Fibroblast of lung (primary cell): ENCODE measurements at regions not wholly inside any gene's neighbourhood (a gene's known extent, or its start where the extent isn't known, plus 50 kb on each side); places are given as distances from the start of the nearest gene placed in this dataset.

Experiments
- DNase-seq, 2 donors: peaks; one replicate each; pipeline versions ENCODE4 v3.0.0 to v3.0.0-alpha.2; 2010; ENCODE audit warnings: low read depth in 2 of 2
- H2AFZ ChIP-seq: 2 replicates; pipeline ENCODE4 v1.5.1; 2012; ENCODE audit warnings: low read length, control low read depth, inconsistent platforms
- H3K27ac ChIP-seq: 2 replicates; pipeline ENCODE4 v1.5.1; 2011; ENCODE audit warnings: low read length, control low read depth; ENCODE audit not compliant: insufficient read depth
- H3K27me3 ChIP-seq: 2 replicates; pipeline ENCODE4 v1.5.1; 2011; ENCODE audit warnings: mild to moderate bottlenecking, low read length; ENCODE audit not compliant: control insufficient read depth, insufficient read depth
- H3K36me3 ChIP-seq: 2 replicates; pipeline ENCODE4 v1.5.1; 2011; ENCODE audit warnings: low read length; ENCODE audit not compliant: control insufficient read depth, insufficient read depth
- H3K4me1 ChIP-seq: 2 replicates; pipeline ENCODE4 v1.5.1; 2011; ENCODE audit warnings: low read length; ENCODE audit not compliant: control insufficient read depth, insufficient read depth; ENCODE audit errors: extremely low read depth
- H3K4me2 ChIP-seq: 2 replicates; pipeline ENCODE4 v1.5.1; 2011; ENCODE audit warnings: low read length, control low read depth; ENCODE audit not compliant: insufficient read depth; ENCODE audit errors: extremely low read depth
- H3K4me3 ChIP-seq, 4 experiments: fragments of 200-600 bp in 1 of 4; sonication (generic) in 1 of 4; replicated peaks in 1 of 4; 2 replicates each; pipeline ENCODE4 v1.5.1; 2011 to 2016; ENCODE audit warnings: low read length in 4 of 4, low read depth in 3 of 4, mild to moderate bottlenecking in 3 of 4, control low read depth in 2 of 4, inconsistent platforms in 1 of 4, mixed read lengths in 1 of 4; ENCODE audit not compliant: insufficient read depth in 1 of 4; ENCODE audit errors: control extremely low read depth in 1 of 4
- H3K79me2 ChIP-seq: 2 replicates; pipeline ENCODE4 v1.5.1; 2012; ENCODE audit warnings: mild to moderate bottlenecking, low read length, inconsistent platforms; ENCODE audit not compliant: control insufficient read depth, insufficient read depth
- H3K9ac ChIP-seq: 2 replicates; pipeline ENCODE4 v1.5.1; 2011; ENCODE audit warnings: mild to moderate bottlenecking, low read length, control low read depth; ENCODE audit not compliant: insufficient read depth
- H3K9me3 ChIP-seq: 2 replicates; pipeline ENCODE4 v1.5.1; 2012; ENCODE audit warnings: low read depth, low read length; ENCODE audit not compliant: control insufficient read depth, insufficient read depth
- H4K20me1 ChIP-seq: 2 replicates; pipeline ENCODE4 v1.5.1; 2011; ENCODE audit warnings: low read length; ENCODE audit not compliant: control insufficient read depth, insufficient read depth; ENCODE audit errors: extremely low read depth
- EZH2 ChIP-seq: IDR thresholded peaks from 2 replicates; pipeline ENCODE4 v1.5.1; 2012; ENCODE audit warnings: low read length, control low read depth, mild to moderate bottlenecking; ENCODE audit errors: missing control alignments
- TF ChIP-seq, protein P1 (sequence below), 2 donors: IDR thresholded peaks in 1 of 2; conservative IDR thresholded peaks in 1 of 2; 1 replicate in 1 of 2; 2 replicates in 1 of 2; pipeline ENCODE4 v1.5.1; 2011 to 2012; ENCODE audit warnings: low read length in 2 of 2, control low read depth in 1 of 2, inconsistent platforms in 1 of 2, low read depth in 1 of 2, mild to moderate bottlenecking in 1 of 2

GRCh38 chr1:65564493-65564892 is 144.0 kb downstream of the LEPR start:
- Histone ChIP-seq H3K4me3 (no peak overlapping the region), H2AFZ (no peak overlapping the region), H4K20me1 (no peaks in the 10 kb centered on the region), H3K79me2 (no peaks in the 10 kb centered on the region), H3K9ac (no peak overlapping the region), H3K27ac (no peak overlapping the region), H3K27me3 (no peaks in the 10 kb centered on the region), H3K4me2 (no peak overlapping the region), H3K4me1 (no peaks in the 10 kb centered on the region), H3K36me3 (no peaks in the 10 kb centered on the region), H3K9me3 (no peaks in the 10 kb centered on the region)
- no peak for DNase-seq
- TF ChIP-seq, protein P1, sequence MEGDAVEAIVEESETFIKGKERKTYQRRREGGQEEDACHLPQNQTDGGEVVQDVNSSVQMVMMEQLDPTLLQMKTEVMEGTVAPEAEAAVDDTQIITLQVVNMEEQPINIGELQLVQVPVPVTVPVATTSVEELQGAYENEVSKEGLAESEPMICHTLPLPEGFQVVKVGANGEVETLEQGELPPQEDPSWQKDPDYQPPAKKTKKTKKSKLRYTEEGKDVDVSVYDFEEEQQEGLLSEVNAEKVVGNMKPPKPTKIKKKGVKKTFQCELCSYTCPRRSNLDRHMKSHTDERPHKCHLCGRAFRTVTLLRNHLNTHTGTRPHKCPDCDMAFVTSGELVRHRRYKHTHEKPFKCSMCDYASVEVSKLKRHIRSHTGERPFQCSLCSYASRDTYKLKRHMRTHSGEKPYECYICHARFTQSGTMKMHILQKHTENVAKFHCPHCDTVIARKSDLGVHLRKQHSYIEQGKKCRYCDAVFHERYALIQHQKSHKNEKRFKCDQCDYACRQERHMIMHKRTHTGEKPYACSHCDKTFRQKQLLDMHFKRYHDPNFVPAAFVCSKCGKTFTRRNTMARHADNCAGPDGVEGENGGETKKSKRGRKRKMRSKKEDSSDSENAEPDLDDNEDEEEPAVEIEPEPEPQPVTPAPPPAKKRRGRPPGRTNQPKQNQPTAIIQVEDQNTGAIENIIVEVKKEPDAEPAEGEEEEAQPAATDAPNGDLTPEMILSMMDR (conservative IDR thresholded peaks at IDR 0.05 in 1 of 2, IDR thresholded peaks at IDR 0.05 in 1 of 2; ENCODE audit: low read depth in 1 of 2, low read length in 2 of 2) = no peak
- TF ChIP-seq EZH2 = no peak

GRCh38 chr1:65568285-65568684 is 147.8 kb downstream of the LEPR start:
- Histone ChIP-seq H3K4me2 (no peak overlapping the region), H3K9me3 (no peaks in the 10 kb centered on the region), H3K27ac (no peak overlapping the region), H3K79me2 (no peaks in the 10 kb centered on the region), H3K4me3 (no peak overlapping the region), H3K4me1 (no peaks in the 10 kb centered on the region), H3K36me3 (no peaks in the 10 kb centered on the region), H3K9ac (no peak overlapping the region), H2AFZ (no peak overlapping the region), H4K20me1 (no peaks in the 10 kb centered on the region), H3K27me3 (no peaks in the 10 kb centered on the region)
- TF ChIP-seq EZH2 = no peak
- TF ChIP-seq, protein P1 (conservative IDR thresholded peaks at IDR 0.05 in 1 of 2, IDR thresholded peaks at IDR 0.05 in 1 of 2; ENCODE audit: low read depth in 1 of 2, low read length in 2 of 2) = no peak
- no peak for DNase-seq

- Histone ChIP-seq H4K20me1 (no peaks in the 10 kb centered on the region), H3K9ac (no peak overlapping the region), H3K4me3 (no peak overlapping the region), H2AFZ (no peak overlapping the region), H3K4me2 (no peak overlapping the region), H3K9me3 (no peaks in the 10 kb centered on the region), H3K4me1 (no peaks in the 10 kb centered on the region), H3K27ac (no peak overlapping the region), H3K36me3 (no peaks in the 10 kb centered on the region), H3K79me2 (no peaks in the 10 kb centered on the region), H3K27me3 (no peaks in the 10 kb centered on the region)
- TF ChIP-seq, protein P1 (conservative IDR thresholded peaks at IDR 0.05 in 1 of 2, IDR thresholded peaks at IDR 0.05 in 1 of 2; ENCODE audit: low read depth in 1 of 2, low read length in 2 of 2) = no peak
- TF ChIP-seq EZH2 = no peak
- no peak for DNase-seq
These were observed 152.4 kb downstream of the LEPR start for GRCh38 chr1:65572701-65573421.
